HG03196 (cell line): ENCODE measurements at regions not wholly inside any gene's neighbourhood (a gene's known extent, or its start where the extent isn't known, plus 50 kb on each side); places are given as distances from the start of the nearest gene placed in this dataset.

Source experiments
- ATAC-seq: cut with Tn5 transposase; IDR thresholded peaks from one replicate; pipeline ENCODE4 v1.9.1; 2021; ENCODE audit not compliant: unreplicated experiment

- no peak for ATAC-seq
Measured at GRCh38 chr1:189834813-189835212, 642.9 kb downstream of the BRINP3 start.

GRCh38 chr1:189847613-189848012 lies 630.1 kb downstream of the BRINP3 start:
- no peak for ATAC-seq

GRCh38 chr1:189851806-189852367 lies 625.8 kb downstream of the BRINP3 start:
- ATAC-seq: no peak

GRCh38 chr1:189859385-189859977 lies 618.2 kb downstream of the BRINP3 start:
- peak; percentile 64 for ATAC-seq

- no peak for ATAC-seq
Measured at GRCh38 chr1:189866606-189867005, 611.1 kb downstream of the BRINP3 start.

GRCh38 chr1:189868021-189868420 lies 609.6 kb downstream of the BRINP3 start:
- ATAC-seq: no peak

- ATAC-seq: no peak
Measured at GRCh38 chr1:189874715-189875435, 602.8 kb downstream of the BRINP3 start.

GRCh38 chr1:189880135-189880534 lies 597.5 kb downstream of the BRINP3 start:
- ATAC-seq: no peak

- ATAC-seq: no peak
Measured at GRCh38 chr1:189899686-189900425, 577.8 kb downstream of the BRINP3 start.

GRCh38 chr1:189904509-189904908 lies 573.2 kb downstream of the BRINP3 start:
- no peak for ATAC-seq

GRCh38 chr1:189908113-189908512 lies 569.6 kb downstream of the BRINP3 start:
- ATAC-seq: no peak

- no peak for ATAC-seq
Measured at GRCh38 chr1:189921613-189922012, 556.1 kb downstream of the BRINP3 start.

- no peak for ATAC-seq
Measured at GRCh38 chr1:189927641-189928040, 550.0 kb downstream of the BRINP3 start.

- no peak for ATAC-seq
Measured at GRCh38 chr1:189929501-189930099, 548.1 kb downstream of the BRINP3 start.

- no peak for ATAC-seq
Measured at GRCh38 chr1:189936861-189937260, 540.8 kb downstream of the BRINP3 start.

- no peak for ATAC-seq
Measured at GRCh38 chr1:189939967-189940366, 537.7 kb downstream of the BRINP3 start.

- no peak for ATAC-seq
Measured at GRCh38 chr1:189941922-189942321, 535.7 kb downstream of the BRINP3 start.

- no peak for ATAC-seq
Measured at GRCh38 chr1:189958756-189959155, 518.9 kb downstream of the BRINP3 start.

- no peak for ATAC-seq
Measured at GRCh38 chr1:189960769-189961168, 516.9 kb downstream of the BRINP3 start.

- no peak for ATAC-seq
Measured at GRCh38 chr1:189962181-189962580, 515.5 kb downstream of the BRINP3 start.
